ENCODE measurements at regions not wholly inside any gene's neighbourhood (a gene's known extent, or its start where the extent isn't known, plus 50 kb on each side); places are given as distances from the start of the nearest gene placed in this dataset.

GRCh38 chr5:68380078-68380477 is 164.5 kb downstream of the PIK3R1 start:
- H3K36me3 ChIP-seq (ENCODE audit: control insufficient read depth in 1 of 2, insufficient read depth in 2 of 2, low read length in 2 of 2), result no peaks in the 10 kb centered on the region
- H3K4me3 ChIP-seq (ENCODE audit: low read depth in 1 of 2, low read length in 2 of 2), result no peak overlapping the region
- peaks cover 3% of the 10 kb centered on the region in 2 donors for H3K4me1 ChIP-seq (ENCODE audit: control insufficient read depth in 1 of 2, insufficient read depth in 2 of 2, low read length in 2 of 2)
- no peaks in the 10 kb centered on the region for H3K9me3 ChIP-seq (ENCODE audit: control insufficient read depth in 1 of 2, low read length in 2 of 2)
- H3K27me3 ChIP-seq (ENCODE audit: low read depth, low read length), result no peaks in the 10 kb centered on the region
- H3K27ac ChIP-seq (ENCODE audit: low read length), result no peak overlapping the region

DNA sequence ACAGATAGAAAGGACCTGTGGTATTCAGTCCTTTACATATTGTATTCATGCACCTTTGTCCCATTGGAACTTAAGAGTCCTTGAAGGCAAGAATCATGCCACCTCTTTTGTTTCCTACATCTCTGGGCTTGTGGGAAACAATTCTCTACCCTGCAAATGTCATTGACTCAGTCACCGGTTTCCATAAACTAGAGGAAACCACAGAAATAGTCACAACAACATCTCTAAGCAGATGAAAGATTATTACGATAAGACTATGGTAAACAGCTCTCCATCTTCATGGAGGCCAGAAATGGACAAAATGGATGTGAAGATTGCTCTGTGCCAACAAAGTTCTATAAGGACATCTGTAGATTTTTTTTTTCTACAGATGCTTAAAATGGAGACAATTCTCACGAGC is 165.5 kb downstream of the PIK3R1 start:
- Histone ChIP-seq H3K27ac (ENCODE audit: low read length) (no peak overlapping the region), H3K4me3 (ENCODE audit: low read depth in 1 of 2, low read length in 2 of 2) (no peak overlapping the region), H3K9me3 (ENCODE audit: control insufficient read depth in 1 of 2, low read length in 2 of 2) (no peaks in the 10 kb centered on the region), H3K36me3 (ENCODE audit: control insufficient read depth in 1 of 2, insufficient read depth in 2 of 2, low read length in 2 of 2) (no peaks in the 10 kb centered on the region), H3K27me3 (ENCODE audit: low read depth, low read length) (no peaks in the 10 kb centered on the region), H3K4me1 (ENCODE audit: control insufficient read depth in 1 of 2, insufficient read depth in 2 of 2, low read length in 2 of 2) (peaks cover 3% of the 10 kb centered on the region in 2 donors)

GRCh38 chr5:68381909-68382308 is 166.4 kb downstream of the PIK3R1 start:
- Histone ChIP-seq H3K9me3 (ENCODE audit: control insufficient read depth in 1 of 2, low read length in 2 of 2) (no peaks in the 10 kb centered on the region), H3K27me3 (ENCODE audit: low read depth, low read length) (no peaks in the 10 kb centered on the region), H3K27ac (ENCODE audit: low read length) (no peak overlapping the region), H3K4me3 (ENCODE audit: low read depth in 1 of 2, low read length in 2 of 2) (no peak overlapping the region), H3K4me1 (ENCODE audit: control insufficient read depth in 1 of 2, insufficient read depth in 2 of 2, low read length in 2 of 2) (peaks cover 1 to 3% of the 10 kb centered on the region in 2 donors), H3K36me3 (ENCODE audit: control insufficient read depth in 1 of 2, insufficient read depth in 2 of 2, low read length in 2 of 2) (no peaks in the 10 kb centered on the region)

DNA sequence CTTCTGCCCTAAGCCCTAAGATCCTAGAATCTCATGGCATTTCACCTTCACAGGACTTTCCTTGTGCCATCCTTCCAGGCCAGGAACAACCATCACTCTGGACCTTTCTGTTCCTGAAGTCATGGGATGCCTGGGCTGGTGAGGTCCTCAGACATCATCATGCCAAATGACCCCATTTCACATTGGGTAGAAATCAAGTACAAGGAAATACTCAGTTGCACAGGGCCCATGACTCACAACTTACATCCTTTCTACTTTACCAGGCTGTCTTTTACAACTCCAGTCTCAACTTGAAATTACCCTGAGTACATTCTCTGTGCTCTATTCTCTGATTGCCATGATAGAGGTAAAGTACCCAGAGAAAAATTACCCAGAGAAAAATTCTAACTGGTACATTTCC is 167.1 kb downstream of the PIK3R1 start:
- Histone ChIP-seq H3K9me3 (ENCODE audit: control insufficient read depth in 1 of 2, low read length in 2 of 2) (no peaks in the 10 kb centered on the region), H3K36me3 (ENCODE audit: control insufficient read depth in 1 of 2, insufficient read depth in 2 of 2, low read length in 2 of 2) (no peaks in the 10 kb centered on the region), H3K4me1 (ENCODE audit: control insufficient read depth in 1 of 2, insufficient read depth in 2 of 2, low read length in 2 of 2) (peaks cover 0 to 3% of the 10 kb centered on the region in 2 donors), H3K27me3 (ENCODE audit: low read depth, low read length) (no peaks in the 10 kb centered on the region), H3K27ac (ENCODE audit: low read length) (no peak overlapping the region), H3K4me3 (ENCODE audit: low read depth in 1 of 2, low read length in 2 of 2) (no peak overlapping the region)

DNA sequence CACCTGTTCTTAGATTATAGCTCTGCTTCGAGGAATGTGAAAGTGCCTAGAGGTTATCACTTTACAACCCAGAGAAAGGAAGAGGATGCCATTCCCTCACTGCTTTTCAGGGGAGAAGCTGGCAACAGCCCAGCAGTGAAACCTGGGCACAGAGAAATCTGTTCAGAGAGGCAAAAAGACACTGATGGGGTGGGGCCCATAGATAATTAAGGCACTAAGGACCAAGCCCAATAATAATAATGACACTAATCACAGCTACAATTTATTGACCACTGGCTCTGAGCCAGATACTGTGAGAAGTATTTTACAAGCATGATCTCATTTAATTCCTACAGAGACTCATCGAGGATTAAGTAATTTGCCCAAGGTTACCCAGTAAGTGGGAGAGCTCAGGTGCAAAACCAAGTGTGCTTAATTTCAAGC is 168.3 kb downstream of the PIK3R1 start:
- Histone ChIP-seq H3K27me3 (ENCODE audit: low read depth, low read length) (no peaks in the 10 kb centered on the region), H3K27ac (ENCODE audit: low read length) (no peak overlapping the region), H3K9me3 (ENCODE audit: control insufficient read depth in 1 of 2, low read length in 2 of 2) (no peaks in the 10 kb centered on the region), H3K4me1 (ENCODE audit: control insufficient read depth in 1 of 2, insufficient read depth in 2 of 2, low read length in 2 of 2) (peaks cover 0 to 3% of the 10 kb centered on the region in 2 donors), H3K36me3 (ENCODE audit: control insufficient read depth in 1 of 2, insufficient read depth in 2 of 2, low read length in 2 of 2) (no peaks in the 10 kb centered on the region), H3K4me3 (ENCODE audit: low read depth in 1 of 2, low read length in 2 of 2) (no peak overlapping the region)

GRCh38 chr5:68384936-68385594 is 169.5 kb downstream of the PIK3R1 start:
- no peaks in the 10 kb centered on the region for H3K36me3 ChIP-seq (ENCODE audit: control insufficient read depth in 1 of 2, insufficient read depth in 2 of 2, low read length in 2 of 2)
- no peaks in the 10 kb centered on the region for H3K4me1 ChIP-seq (ENCODE audit: control insufficient read depth in 1 of 2, insufficient read depth in 2 of 2, low read length in 2 of 2)
- H3K27ac ChIP-seq (ENCODE audit: low read length), result no peak overlapping the region
- no peaks in the 10 kb centered on the region for H3K9me3 ChIP-seq (ENCODE audit: control insufficient read depth in 1 of 2, low read length in 2 of 2)
- H3K4me3 ChIP-seq (ENCODE audit: low read depth in 1 of 2, low read length in 2 of 2), result no peak overlapping the region
- H3K27me3 ChIP-seq (ENCODE audit: low read depth, low read length), result no peaks in the 10 kb centered on the region

GRCh38 chr5:68385936-68386335 is 170.4 kb downstream of the PIK3R1 start:
- no peaks in the 10 kb centered on the region for H3K27me3 ChIP-seq (ENCODE audit: low read depth, low read length)
- no peaks in the 10 kb centered on the region for H3K36me3 ChIP-seq (ENCODE audit: control insufficient read depth in 1 of 2, insufficient read depth in 2 of 2, low read length in 2 of 2)
- no peak overlapping the region for H3K4me3 ChIP-seq (ENCODE audit: low read depth in 1 of 2, low read length in 2 of 2)
- no peak overlapping the region for H3K27ac ChIP-seq (ENCODE audit: low read length)
- H3K4me1 ChIP-seq (ENCODE audit: control insufficient read depth in 1 of 2, insufficient read depth in 2 of 2, low read length in 2 of 2), result no peaks in the 10 kb centered on the region
- no peaks in the 10 kb centered on the region for H3K9me3 ChIP-seq (ENCODE audit: control insufficient read depth in 1 of 2, low read length in 2 of 2)

DNA sequence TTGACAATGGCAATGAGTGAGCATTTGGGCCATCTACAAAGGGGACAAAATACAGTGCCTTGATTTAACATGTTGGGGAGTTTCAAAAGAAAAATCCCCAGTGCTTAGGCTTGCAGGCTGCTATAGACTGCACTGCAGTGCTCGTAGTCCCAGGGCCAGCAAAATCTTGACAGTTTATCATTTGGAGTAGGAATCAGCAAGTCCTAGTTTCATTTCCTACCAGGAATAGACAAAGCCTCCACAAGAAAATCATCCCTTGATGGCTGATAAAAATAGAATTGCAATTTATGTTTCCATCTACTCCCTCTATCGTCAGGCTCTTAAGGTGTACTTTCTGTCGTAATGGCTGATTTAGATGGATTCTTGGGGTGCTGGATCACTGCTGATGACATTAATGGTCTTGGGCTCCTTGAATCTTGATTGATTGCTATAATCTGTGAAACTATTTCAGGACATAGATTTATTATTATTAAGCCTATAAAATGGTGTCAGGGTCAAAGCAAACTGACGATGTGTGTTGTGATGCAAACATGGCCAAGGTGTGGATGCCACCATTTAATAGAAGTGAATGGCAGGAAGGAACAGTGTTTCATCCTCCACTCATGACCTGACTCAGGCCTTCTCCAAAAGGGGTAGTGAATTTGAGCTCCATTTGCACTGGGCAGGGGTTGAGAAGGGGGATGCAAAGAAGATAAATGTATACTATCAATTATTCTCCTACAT is 171.7 kb downstream of the PIK3R1 start:
- no peaks in the 10 kb centered on the region for H3K4me1 ChIP-seq (ENCODE audit: control insufficient read depth in 1 of 2, insufficient read depth in 2 of 2, low read length in 2 of 2)
- H3K36me3 ChIP-seq (ENCODE audit: control insufficient read depth in 1 of 2, insufficient read depth in 2 of 2, low read length in 2 of 2), result no peaks in the 10 kb centered on the region
- H3K9me3 ChIP-seq (ENCODE audit: control insufficient read depth in 1 of 2, low read length in 2 of 2), result no peaks in the 10 kb centered on the region
- no peak overlapping the region for H3K4me3 ChIP-seq (ENCODE audit: low read depth in 1 of 2, low read length in 2 of 2)
- no peaks in the 10 kb centered on the region for H3K27me3 ChIP-seq (ENCODE audit: low read depth, low read length)
- no peak overlapping the region for H3K27ac ChIP-seq (ENCODE audit: low read length)

- no peak overlapping the region for H3K4me3 ChIP-seq (ENCODE audit: low read depth in 1 of 2, low read length in 2 of 2)
- H3K9me3 ChIP-seq (ENCODE audit: control insufficient read depth in 1 of 2, low read length in 2 of 2), result no peaks in the 10 kb centered on the region
- H3K27me3 ChIP-seq (ENCODE audit: low read depth, low read length), result no peaks in the 10 kb centered on the region
- no peak overlapping the region for H3K27ac ChIP-seq (ENCODE audit: low read length)
- no peaks in the 10 kb centered on the region for H3K36me3 ChIP-seq (ENCODE audit: control insufficient read depth in 1 of 2, insufficient read depth in 2 of 2, low read length in 2 of 2)
- no peaks in the 10 kb centered on the region for H3K4me1 ChIP-seq (ENCODE audit: control insufficient read depth in 1 of 2, insufficient read depth in 2 of 2, low read length in 2 of 2)
Measured at GRCh38 chr5:68389618-68390017, 174.1 kb downstream of the PIK3R1 start.

DNA sequence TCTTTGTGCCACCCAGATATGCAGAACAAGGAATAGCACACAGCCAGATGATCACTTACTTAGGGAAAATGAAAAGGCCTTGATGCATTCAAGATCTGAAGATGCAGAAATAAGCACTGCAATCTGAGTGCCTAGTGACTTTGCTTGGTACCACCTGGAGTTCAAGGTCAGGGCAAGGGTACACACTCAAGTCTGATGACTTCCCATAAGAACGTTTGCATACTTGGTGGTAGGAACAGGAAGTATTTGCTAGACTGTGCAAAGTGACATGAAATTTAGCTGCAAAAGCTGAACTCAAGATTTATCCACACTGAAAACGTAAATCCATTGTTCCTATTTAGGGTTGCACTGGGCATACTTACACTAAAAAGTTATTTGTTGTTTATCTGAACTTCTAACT is 177.1 kb downstream of the PIK3R1 start:
- peaks cover 0 to 4% of the 10 kb centered on the region in 2 donors for H3K9me3 ChIP-seq (ENCODE audit: control insufficient read depth in 1 of 2, low read length in 2 of 2)
- H3K27ac ChIP-seq (ENCODE audit: low read length), result no peak overlapping the region
- no peaks in the 10 kb centered on the region for H3K27me3 ChIP-seq (ENCODE audit: low read depth, low read length)
- no peaks in the 10 kb centered on the region for H3K4me1 ChIP-seq (ENCODE audit: control insufficient read depth in 1 of 2, insufficient read depth in 2 of 2, low read length in 2 of 2)
- H3K4me3 ChIP-seq (ENCODE audit: low read depth in 1 of 2, low read length in 2 of 2), result no peak overlapping the region
- H3K36me3 ChIP-seq (ENCODE audit: control insufficient read depth in 1 of 2, insufficient read depth in 2 of 2, low read length in 2 of 2), result no peaks in the 10 kb centered on the region

DNA sequence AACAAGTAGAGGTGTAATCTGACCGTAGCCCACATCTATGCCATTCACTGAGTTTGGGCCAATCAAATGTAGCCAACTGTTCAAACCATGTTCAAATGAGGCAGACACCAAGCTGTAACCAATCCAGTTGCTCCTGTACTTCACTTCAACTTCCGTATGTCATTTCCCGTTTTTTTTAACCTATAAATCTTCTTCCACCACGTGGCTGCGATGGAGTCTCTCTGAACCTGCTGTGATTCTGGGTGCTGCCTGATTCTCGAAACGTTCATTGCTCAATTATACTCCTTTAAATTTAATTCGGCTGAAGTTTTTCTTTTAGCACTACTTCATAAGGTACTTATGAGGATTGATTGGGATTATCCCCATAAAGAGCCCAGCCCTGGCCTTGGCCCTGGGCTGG is 179.7 kb downstream of the PIK3R1 start:
- H3K27ac ChIP-seq (ENCODE audit: low read length), result no peak overlapping the region
- peaks cover 0 to 7% of the 10 kb centered on the region in 2 donors for H3K9me3 ChIP-seq (ENCODE audit: control insufficient read depth in 1 of 2, low read length in 2 of 2)
- no peak overlapping the region for H3K4me3 ChIP-seq (ENCODE audit: low read depth in 1 of 2, low read length in 2 of 2)
- H3K36me3 ChIP-seq (ENCODE audit: control insufficient read depth in 1 of 2, insufficient read depth in 2 of 2, low read length in 2 of 2), result no peaks in the 10 kb centered on the region
- no peaks in the 10 kb centered on the region for H3K27me3 ChIP-seq (ENCODE audit: low read depth, low read length)
- H3K4me1 ChIP-seq (ENCODE audit: control insufficient read depth in 1 of 2, insufficient read depth in 2 of 2, low read length in 2 of 2), result no peaks in the 10 kb centered on the region
